SK-N-SH (cell line): ENCODE measurements at regions not wholly inside any gene's neighbourhood (a gene's known extent, or its start where the extent isn't known, plus 50 kb on each side); places are given as distances from the start of the nearest gene placed in this dataset.

ENCODE experiments used
- CTCF ChIA-PET: fragments of 300-600, 350-600 bp; formaldehyde crosslinking; extraction: SDS; loops from one replicate; lab custom pipeline; 2021; lab: Yijun Ruan, JAX
- POLR2A ChIA-PET: fragments of 350-600 bp; sonication (Branson Sonifier 250); formaldehyde crosslinking; extraction: SDS; loops from one replicate; lab custom pipeline; 2020; ENCODE audit warnings: antibody characterized with exemption, inconsistent platforms; lab: Yijun Ruan, JAX
- DNase-seq: peaks from one replicate; pipeline ENCODE4 v3.0.0; 2012
- H2AFZ ChIP-seq: fragments of 200-600 bp; sonication (generic); 2 replicates; pipeline ENCODE4 v1.8.1; 2016; ENCODE audit warnings: antibody characterized with exemption, mild to moderate bottlenecking, low read depth
- H3F3A ChIP-seq: fragments of 200-600 bp; sonication (generic); replicated peaks from 2 replicates; pipeline ENCODE3; 2016; ENCODE audit warnings: antibody characterized with exemption, mild to moderate bottlenecking; ENCODE audit not compliant: insufficient read depth
- H3K27ac ChIP-seq, 2 experiments: fragments of 200-500 bp in 1 of 2; fragments of 200-600 bp in 1 of 2; sonication (Bioruptor generic) in 1 of 2; sonication (generic), shearing (Covaris generic) in 1 of 2; 2 replicates each; pipeline versions ENCODE4 v1.5.1 to v1.6.1; 2014 to 2016; ENCODE audit warnings: low read depth in 2 of 2, inconsistent platforms in 1 of 2, low read length in 1 of 2, mild to moderate bottlenecking in 1 of 2, mixed read lengths in 1 of 2
- H3K27me3 ChIP-seq: fragments of 200-600 bp; sonication (generic), shearing (Covaris generic); 2 replicates; pipeline ENCODE4 v1.6.1; 2016; ENCODE audit warnings: mixed run types; ENCODE audit not compliant: insufficient read depth
- H3K36me3 ChIP-seq, 2 experiments: fragments of 200-500 bp in 1 of 2; fragments of 200-600 bp in 1 of 2; sonication (Bioruptor generic) in 1 of 2; sonication (generic) in 1 of 2; replicated peaks in 1 of 2; 2 replicates each; pipeline versions ENCODE3 to v1.5.1; 2014 to 2016; ENCODE audit warnings: low read length in 1 of 2, mild to moderate bottlenecking in 1 of 2; ENCODE audit not compliant: insufficient read depth in 2 of 2, control insufficient read depth in 1 of 2
- H3K4me1 ChIP-seq, 2 experiments: fragments of 200-500 bp in 1 of 2; fragments of 200-600 bp in 1 of 2; sonication (Bioruptor generic) in 1 of 2; sonication (generic), shearing (Covaris generic) in 1 of 2; 2 replicates each; pipeline versions ENCODE4 v1.5.1 to v1.6.1; 2014 to 2016; ENCODE audit warnings: low read depth in 1 of 2, low read length in 1 of 2, mixed run types in 1 of 2; ENCODE audit not compliant: insufficient read depth in 2 of 2, control insufficient read depth in 1 of 2
- H3K4me2 ChIP-seq: fragments of 200-600 bp; sonication (generic), shearing (Covaris generic); 2 replicates; pipeline ENCODE4 v1.6.1; 2017; ENCODE audit warnings: mixed run types
- H3K4me3 ChIP-seq, 2 experiments: fragments of 200-500 bp in 1 of 2; fragments of 200-600 bp in 1 of 2; sonication (Bioruptor generic) in 1 of 2; sonication (generic), shearing (Covaris generic) in 1 of 2; 2 replicates each; pipeline versions ENCODE4 v1.5.1 to v1.8.1; 2014 to 2016; ENCODE audit warnings: low read depth in 2 of 2, inconsistent platforms in 1 of 2, low read length in 1 of 2, mild to moderate bottlenecking in 1 of 2, mixed read lengths in 1 of 2, moderate library complexity in 1 of 2
- H3K79me2 ChIP-seq: fragments of 200-600 bp; sonication (generic); 2 replicates; pipeline ENCODE4 v1.8.1; 2017; ENCODE audit warnings: mild to moderate bottlenecking; ENCODE audit not compliant: insufficient read depth
- H3K9ac ChIP-seq: fragments of 200-600 bp; sonication (generic); 2 replicates; pipeline ENCODE4 v1.6.1; 2017; ENCODE audit warnings: mixed run types
- H3K9me2 ChIP-seq: fragments of 200-600 bp; sonication (generic); 2 replicates; pipeline ENCODE4 v1.6.1; 2017; ENCODE audit warnings: mixed run types
- H3K9me3 ChIP-seq: fragments of 200-600 bp; sonication (generic); 2 replicates; pipeline ENCODE4 v1.6.1; 2017; ENCODE audit warnings: mixed run types, mild to moderate bottlenecking, moderate library complexity
- H4K20me1 ChIP-seq: fragments of 200-600 bp; sonication (generic); 2 replicates; pipeline ENCODE4 v1.6.1; 2017; ENCODE audit warnings: mild to moderate bottlenecking, mixed run types; ENCODE audit not compliant: insufficient read depth
- CTCF ChIP-seq: fragments of 200-600 bp; sonication (generic); IDR thresholded peaks from 2 replicates; pipeline ENCODE4 v1.6.1; 2017; ENCODE audit warnings: antibody characterized with exemption, mild to moderate bottlenecking, moderate library complexity
- EZH2phosphoT487 ChIP-seq: fragments of 200-600 bp; sonication (generic); IDR thresholded peaks from 2 replicates; pipeline ENCODE4 v1.6.1; 2017; ENCODE audit warnings: low read depth, mixed run types, mild to moderate bottlenecking, antibody characterized with exemption, moderate library complexity, borderline replicate concordance
- FOXM1 ChIP-seq: IDR thresholded peaks from 2 replicates; pipeline ENCODE4 v1.4.0; 2012; ENCODE audit warnings: low read depth, mild to moderate bottlenecking
- GABPA ChIP-seq: IDR thresholded peaks from 2 replicates; pipeline ENCODE4 v1.4.0; 2012; ENCODE audit warnings: low read depth, mild to moderate bottlenecking
- GATA2 ChIP-seq: sonication (generic); formaldehyde crosslinking; IDR thresholded peaks from 2 replicates; pipeline ENCODE4 v1.5.0; 2020; ENCODE audit warnings: mild to moderate bottlenecking, missing genetic modification reagents
- IRF3 ChIP-seq: fragments of 150-350 bp; IDR thresholded peaks from 2 replicates; pipeline ENCODE4 v1.6.1; 2016; ENCODE audit warnings: mild to moderate bottlenecking, low read depth, low read length
- MAX ChIP-seq: IDR thresholded peaks from 2 replicates; pipeline ENCODE4 v1.4.0; 2012; ENCODE audit warnings: low read depth
- MXI1 ChIP-seq: IDR thresholded peaks from 2 replicates; pipeline ENCODE4 v1.6.1; 2012; ENCODE audit warnings: mild to moderate bottlenecking, low read depth, low read length, improper control_type of control experiment
- NFIC ChIP-seq: IDR thresholded peaks from 2 replicates; pipeline ENCODE4 v1.4.0; 2012; ENCODE audit warnings: borderline replicate concordance
- NRF1 ChIP-seq: IDR thresholded peaks from 2 replicates; pipeline ENCODE4 v1.6.1; 2012; ENCODE audit warnings: low read depth, mild to moderate bottlenecking, low read length
- RAD21 ChIP-seq: IDR thresholded peaks from 2 replicates; pipeline ENCODE4 v1.6.1; 2012; ENCODE audit warnings: mild to moderate bottlenecking, low read length
- RCOR1 ChIP-seq: fragments of 150-350 bp; IDR thresholded peaks from 2 replicates; pipeline ENCODE4 v1.6.1; 2017; ENCODE audit warnings: antibody characterized with exemption, low read length
- SIN3A ChIP-seq: IDR thresholded peaks from 2 replicates; pipeline ENCODE4 v1.6.1; 2012; ENCODE audit warnings: low read depth, mild to moderate bottlenecking, low read length, moderate library complexity, borderline replicate concordance
- TAF1 ChIP-seq: IDR thresholded peaks from 2 replicates; pipeline ENCODE4 v1.6.1; 2012; ENCODE audit warnings: low read depth, mild to moderate bottlenecking, low read length, moderate library complexity, borderline replicate concordance
- USF2 ChIP-seq: fragments of 150-350 bp; IDR thresholded peaks from 2 replicates; pipeline ENCODE4 v1.6.1; 2017; ENCODE audit warnings: antibody characterized with exemption, low read length, low read depth, borderline replicate concordance
- ZBTB33 ChIP-seq: IDR thresholded peaks from 2 replicates; pipeline ENCODE4 v1.4.0; 2012; ENCODE audit warnings: low read depth, borderline replicate concordance
- WGBS: methylation state at CpG from one replicate; pipeline ENCODE4 v1.1.6; 2017; ENCODE audit warnings: low lambda C conversion rate; 5-methylcytosine and 5-hydroxymethylcytosine counted together

GRCh38 chr3:109923431-109923830, 586.1 kb upstream of the DPPA4 start:
- H3K36me3 ChIP-seq, result no peaks in the 10 kb centered on the region
- H3K9me2 ChIP-seq, result no peaks in the 10 kb centered on the region
- H3K4me1 ChIP-seq, result peaks cover 0 to 15% of the 10 kb centered on the region in 2 experiments; a peak in 3 of 4 replicates
- H4K20me1 ChIP-seq, result no peaks in the 10 kb centered on the region
- 90% methylated on average over 3 of the region's 3 CpGs for WGBS
- POLR2A ChIA-PET, result no interaction called here
- H2AFZ ChIP-seq, result no peak overlapping the region
- no peaks in the 10 kb centered on the region for H3K27me3 ChIP-seq
- H3K27ac ChIP-seq, result peak overlapping the region in 1 of 2 experiments; percentile 38; a peak in 2 of 4 replicates
- H3K9me3 ChIP-seq, result no peaks in the 10 kb centered on the region
- H3K4me3 ChIP-seq, result no peak overlapping the region
- peaks cover 14% of the 10 kb centered on the region for H3F3A ChIP-seq
- no peak for DNase-seq
- no peak overlapping the region for H3K4me2 ChIP-seq
- no peaks in the 10 kb centered on the region for H3K79me2 ChIP-seq
- CTCF ChIA-PET, result interaction anchor here (0.7 kb wide), 1 partner anchor 10 kb away, joined by 3 read pairs; no protein-coding TSS in a partner anchor
- TF ChIP-seq CTCF (no peak), RCOR1 (no peak), TAF1 (no peak), MAX (no peak)
- TF ChIP-seq, all 33 proteins: peak for 0
- H3K9ac ChIP-seq, result no peak overlapping the region

- POLR2A ChIA-PET, result no interaction called here
- Histone ChIP-seq H3K27me3 (no peaks in the 10 kb centered on the region), H3K9ac (no peak overlapping the region), H3K9me3 (no peaks in the 10 kb centered on the region), H4K20me1 (no peaks in the 10 kb centered on the region), H2AFZ (no peak overlapping the region), H3K36me3 (no peaks in the 10 kb centered on the region), H3K4me3 (no peak overlapping the region), H3K4me2 (no peak overlapping the region), H3F3A (peaks cover 14% of the 10 kb centered on the region), H3K27ac (peak overlapping the region in 1 of 2 experiments; percentile 38; a peak in 1 of 4 replicates), H3K9me2 (no peaks in the 10 kb centered on the region), H3K79me2 (no peaks in the 10 kb centered on the region), H3K4me1 (peaks cover 0 to 15% of the 10 kb centered on the region in 2 experiments; a peak in 3 of 4 replicates)
- TF ChIP-seq NRF1 (no peak), RCOR1 (no peak), IRF3 (no peak), GABPA (no peak), RAD21 (no peak), ZBTB33 (no peak), EZH2phosphoT487 (no peak), NFIC (no peak), FOXM1 (no peak), GATA2 (CRISPR knock-in tag) (no peak), MXI1 (no peak), USF2 (no peak), SIN3A (no peak)
- CTCF ChIA-PET, result interaction anchor here (0.7 kb wide), 1 partner anchor 9 kb away, joined by 3 read pairs; no protein-coding TSS in a partner anchor
- DNase-seq, result no peak
Observed at GRCh38 chr3:109924196-109924595, 586.9 kb upstream of the DPPA4 start.
